Right forelimb (tissue), 1 donor: ENCODE measurements at regions not wholly inside any gene's neighbourhood (a gene's known extent, or its start where the extent isn't known, plus 50 kb on each side); places are given as distances from the start of the nearest gene placed in this dataset.

Source experiments
- DNase-seq: peaks from one replicate; pipeline ENCODE4 v3.0.0-alpha.2; 2018

- no peak for DNase-seq
Measured at GRCh38 chr6:40056865-40057264, 122.6 kb upstream of the MOCS1 start.

- no peak for DNase-seq
Measured at GRCh38 chr6:40054602-40055001, 120.3 kb upstream of the MOCS1 start.

- no peak for DNase-seq
Measured at GRCh38 chr6:40054186-40054585, 119.9 kb upstream of the MOCS1 start.

- no peak for DNase-seq
Measured at GRCh38 chr6:40049128-40049527, 114.9 kb upstream of the MOCS1 start.

GRCh38 chr6:40044196-40044595 is 109.9 kb upstream of the MOCS1 start:
- DNase-seq = no peak

- no peak for DNase-seq
Measured at GRCh38 chr6:40042232-40042631, 108.0 kb upstream of the MOCS1 start.

GRCh38 chr6:40039042-40039441 is 104.8 kb upstream of the MOCS1 start:
- DNase-seq = no peak

GRCh38 chr6:40038626-40039025 is 104.4 kb upstream of the MOCS1 start:
- no peak for DNase-seq

GRCh38 chr6:40037271-40037670 is 103.0 kb upstream of the MOCS1 start:
- DNase-seq = no peak

GRCh38 chr6:40036186-40036585 is 101.9 kb upstream of the MOCS1 start:
- DNase-seq = no peak

GRCh38 chr6:40028449-40028848 is 94.2 kb upstream of the MOCS1 start:
- no peak for DNase-seq

GRCh38 chr6:40022867-40023266 is 88.6 kb upstream of the MOCS1 start:
- DNase-seq = no peak

- DNase-seq = no peak
Measured at GRCh38 chr6:40020166-40020565, 85.9 kb upstream of the MOCS1 start.

- no peak for DNase-seq
Measured at GRCh38 chr6:40015530-40015929, 81.3 kb upstream of the MOCS1 start.

GRCh38 chr6:40011844-40012243 is 77.6 kb upstream of the MOCS1 start:
- no peak for DNase-seq

GRCh38 chr6:40000964-40001515 is 66.8 kb upstream of the MOCS1 start:
- no peak for DNase-seq

- no peak for DNase-seq
Measured at GRCh38 chr6:39999006-39999867, 65.0 kb upstream of the MOCS1 start.

GRCh38 chr6:39998126-39998525 is 63.9 kb upstream of the MOCS1 start:
- DNase-seq = no peak

- no peak for DNase-seq
Measured at GRCh38 chr6:39997101-39997635, 62.9 kb upstream of the MOCS1 start.

- no peak for DNase-seq
Measured at GRCh38 chr6:39995633-39996032, 61.4 kb upstream of the MOCS1 start.

GRCh38 chr6:39992861-39993622 is 58.8 kb upstream of the MOCS1 start:
- no peak for DNase-seq
